IMR-90 (cell line): ENCODE measurements at regions not wholly inside any gene's neighbourhood (a gene's known extent, or its start where the extent isn't known, plus 50 kb on each side); places are given as distances from the start of the nearest gene placed in this dataset.

Experiments used
- ATAC-seq: fragments of 200-7000 bp; cut with Tn5 transposase; 2 replicates; pipeline ENCODE4 v1.9.1; 2020; ENCODE audit warnings: low read depth, mild to moderate bottlenecking, moderate library complexity
- BruUV-seq: library from RNA; stranded (reverse); fragments of 400-500 nt; replicated peaks from 2 replicates; lab custom pipeline; 2021; lab: Mats Ljungman, UMichigan
- CTCF ChIA-PET: fragments of 300-600 bp; formaldehyde crosslinking; extraction: SDS; loops from one replicate; lab custom pipeline; 2021; ENCODE audit warnings: antibody characterized with exemption; lab: Yijun Ruan, JAX
- POLR2A ChIA-PET: fragments of 300-600 bp; sonication (Branson Sonifier 250); formaldehyde crosslinking; loops from one replicate; lab custom pipeline; 2022; ENCODE audit warnings: antibody characterized with exemption; ENCODE audit not compliant: unreplicated experiment; lab: Charles Lee
- DNase-seq: peaks from one replicate; pipeline ENCODE4 v3.0.0; 2013
- H2AFZ ChIP-seq: replicated peaks from 2 replicates; pipeline ENCODE3; 2013; ENCODE audit warnings: low read length, mild to moderate bottlenecking; ENCODE audit not compliant: poor library complexity
- H2AK5ac ChIP-seq: 2 replicates; pipeline ENCODE4 v1.6.1; 2013; ENCODE audit warnings: low read depth, low read length, inconsistent platforms
- H2AK9ac ChIP-seq: replicated peaks from 2 replicates; pipeline ENCODE3; 2013; ENCODE audit warnings: mild to moderate bottlenecking, low read depth, low read length, moderate library complexity; ENCODE audit not compliant: poor library complexity
- H2BK120ac ChIP-seq: 2 replicates; pipeline ENCODE4 v1.6.1; 2013; ENCODE audit warnings: low read depth, low read length, inconsistent platforms
- H2BK15ac ChIP-seq: 3 replicates; pipeline ENCODE4 v1.6.1; 2013; ENCODE audit warnings: low read depth, low read length, inconsistent platforms
- H2BK20ac ChIP-seq: 2 replicates; pipeline ENCODE4 v1.6.1; 2013; ENCODE audit warnings: low read depth, mild to moderate bottlenecking, inconsistent platforms, low read length, moderate library complexity
- H2BK5ac ChIP-seq: 2 replicates; pipeline ENCODE4 v1.6.1; 2013; ENCODE audit warnings: mild to moderate bottlenecking, low read depth, low read length, inconsistent platforms; ENCODE audit not compliant: poor library complexity, severe bottlenecking
- H3K14ac ChIP-seq: replicated peaks from 2 replicates; pipeline ENCODE4 v1.6.1; 2013; ENCODE audit warnings: low read depth, low read length, inconsistent platforms
- H3K18ac ChIP-seq: 2 replicates; pipeline ENCODE4 v1.6.1; 2013; ENCODE audit warnings: low read depth, low read length, control low read depth
- H3K23ac ChIP-seq: 2 replicates; pipeline ENCODE4 v1.6.1; 2013; ENCODE audit warnings: low read depth, low read length, inconsistent platforms
- H3K27ac ChIP-seq: 2 replicates; pipeline ENCODE4 v1.5.1; 2013; ENCODE audit warnings: mild to moderate bottlenecking, control low read depth, low read length; ENCODE audit not compliant: insufficient read depth
- H3K27me3 ChIP-seq: 2 replicates; pipeline ENCODE4 v1.6.1; 2013; ENCODE audit warnings: low read length; ENCODE audit not compliant: control insufficient read depth, insufficient read depth
- H3K36me3 ChIP-seq: 2 replicates; pipeline ENCODE4 v1.6.1; 2013; ENCODE audit warnings: low read length, mixed read lengths; ENCODE audit not compliant: control insufficient read depth, insufficient read depth
- H3K4ac ChIP-seq: 2 replicates; pipeline ENCODE4 v1.6.1; 2013; ENCODE audit warnings: low read depth, low read length, inconsistent platforms
- H3K4me1 ChIP-seq: 2 replicates; pipeline ENCODE4 v1.6.1; 2013; ENCODE audit warnings: low read length, mixed read lengths; ENCODE audit not compliant: control insufficient read depth, insufficient read depth
- H3K4me2 ChIP-seq: 2 replicates; pipeline ENCODE4 v1.6.1; 2013; ENCODE audit warnings: low read depth, mild to moderate bottlenecking, control low read depth, low read length, moderate library complexity
- H3K4me3 ChIP-seq: 2 replicates; pipeline ENCODE4 v1.5.1; 2013; ENCODE audit warnings: low read depth, mild to moderate bottlenecking, control low read depth, low read length, moderate library complexity; ENCODE audit not compliant: insufficient read depth
- H3K56ac ChIP-seq: 2 replicates; pipeline ENCODE4 v1.6.1; 2013; ENCODE audit warnings: low read length, inconsistent platforms; ENCODE audit not compliant: insufficient read depth; ENCODE audit errors: extremely low read depth
- H3K79me1 ChIP-seq, 2 experiments: 2 replicates each; pipeline ENCODE4 v1.6.1; 2013; ENCODE audit warnings: low read length in 2 of 2, inconsistent platforms in 1 of 2, low read depth in 1 of 2
- H3K9ac ChIP-seq: 2 replicates; pipeline ENCODE4 v1.6.1; 2013; ENCODE audit warnings: low read depth, low read length, control low read depth
- H3K9me1 ChIP-seq: 2 replicates; pipeline ENCODE4 v1.6.1; 2013; ENCODE audit warnings: low read length, inconsistent platforms; ENCODE audit not compliant: insufficient read depth
- H3K9me3 ChIP-seq: 2 replicates; pipeline ENCODE4 v1.6.1; 2013; ENCODE audit warnings: low read length; ENCODE audit not compliant: control insufficient read depth, insufficient read depth
- H4K20me1 ChIP-seq: 2 replicates; pipeline ENCODE4 v1.6.1; 2013; ENCODE audit warnings: low read length, inconsistent platforms; ENCODE audit not compliant: insufficient read depth
- H4K5ac ChIP-seq: 2 replicates; pipeline ENCODE4 v1.6.1; 2013; ENCODE audit warnings: mild to moderate bottlenecking, low read depth, low read length, control low read depth
- H4K8ac ChIP-seq, 2 experiments: 2 replicates each; pipeline ENCODE4 v1.6.1; 2013; ENCODE audit warnings: low read depth in 2 of 2, low read length in 2 of 2, control low read depth in 1 of 2, inconsistent platforms in 1 of 2
- H4K91ac ChIP-seq: 2 replicates; pipeline ENCODE4 v1.6.1; 2013; ENCODE audit warnings: low read depth, low read length, inconsistent platforms; ENCODE audit not compliant: insufficient read depth
- ELK1 ChIP-seq: fragments of 150-350 bp; IDR thresholded peaks from 2 replicates; pipeline ENCODE4 v1.6.1; 2016; ENCODE audit warnings: low read depth, mild to moderate bottlenecking, low read length, moderate library complexity, borderline replicate concordance
- MAFK ChIP-seq: IDR thresholded peaks from 2 replicates; pipeline ENCODE4 v1.6.1; 2012; ENCODE audit warnings: low read depth, low read length, improper control_type of control experiment
- USF2 ChIP-seq: fragments of 150-350 bp; IDR thresholded peaks from 2 replicates; pipeline ENCODE4 v1.6.1; 2017; ENCODE audit warnings: mild to moderate bottlenecking, antibody characterized with exemption, low read length, low read depth
- WGBS, 2 experiments: methylation state at CpG; one replicate each; pipeline versions ENCODE4 v1.1.5 to v1.1.7; 2013; ENCODE audit warnings: missing lambda C conversion rate in 2 of 2; ENCODE audit not compliant: insufficient read length in 1 of 2; ENCODE audit errors: extremely low coverage in 2 of 2; 5-methylcytosine and 5-hydroxymethylcytosine counted together
- dilution Hi-C: fragments of 300-500 bp; cut with HindIII; formaldehyde crosslinking; loops from one replicate; pipeline ENCODE4 v1.14.3; 2018; ENCODE audit warnings: low sequenced_read_pairs; ENCODE audit not compliant: unreplicated experiment
- in situ Hi-C: fragments of 300-500 bp; cut with MboI; formaldehyde crosslinking; loops from 3 replicates; pipeline ENCODE4 v1.14.3; 2019; ENCODE audit warnings: low sequenced_read_pairs, inconsistent platforms, mixed read lengths
- intact Hi-C: fragments of 100-400 bp; cut with micrococcal nuclease; formaldehyde crosslinking; loops from 2 replicates; pipeline ENCODE4 v1.10.0; 2022

GRCh38 chr4:89556601-89557305 lies 249.2 kb upstream of the GPRIN3 start:
- Histone ChIP-seq H3K9me3 (no peaks in the 10 kb centered on the region), H3K27me3 (no peaks in the 10 kb centered on the region), H3K4ac (no peak overlapping the region), H3K4me1 (no peaks in the 10 kb centered on the region), H3K9ac (no peak overlapping the region), H2BK20ac (no peak overlapping the region), H3K14ac (no peak overlapping the region), H3K79me1 (no peaks in the 10 kb centered on the region), H2BK15ac (no peak overlapping the region), H4K5ac (no peak overlapping the region), H3K18ac (no peak overlapping the region), H2BK120ac (no peak overlapping the region), H2BK5ac (no peak overlapping the region), H3K4me2 (no peak overlapping the region), H2AK9ac (no peak overlapping the region), H3K56ac (no peak overlapping the region), H3K36me3 (no peaks in the 10 kb centered on the region), H2AK5ac (no peak overlapping the region), H3K9me1 (no peaks in the 10 kb centered on the region), H2AFZ (no peak overlapping the region), H3K4me3 (no peak overlapping the region), H4K20me1 (no peaks in the 10 kb centered on the region), H4K8ac (no peak overlapping the region), H3K23ac (no peak overlapping the region), H4K91ac (no peak overlapping the region), H3K27ac (no peak overlapping the region)
- dilution Hi-C loops, result no loop called here
- DNase-seq, result peak; percentile 27
- ChIA-PET CTCF (no interaction called here), POLR2A (no interaction called here)
- in situ Hi-C loops, result no loop called here
- intact Hi-C loops, result no loop called here
- no peak for TF ChIP-seq USF2
- TF ChIP-seq MAFK, result no peak
- no peak for TF ChIP-seq ELK1
- no peak for ATAC-seq
- WGBS, 2 experiments, result no CpG with 5 or more reads among the region's 4 CpGs
- BruUV-seq, result no TSS peak
